SK-N-SH treated with all-trans-retinoic acid at 6 μM for 48 hours (cell line): ENCODE measurements at regions not wholly inside any gene's neighbourhood (a gene's known extent, or its start where the extent isn't known, plus 50 kb on each side); places are given as distances from the start of the nearest gene placed in this dataset.

Experiments used
- ARNTL ChIP-seq: fragments of 450-650 bp; formaldehyde crosslinking; IDR thresholded peaks from 2 replicates; pipeline ENCODE4 v1.5.0; 2020; ENCODE audit warnings: low read depth, mild to moderate bottlenecking, moderate library complexity, borderline replicate concordance
- PATZ1 ChIP-seq: fragments of 250-450 bp; sonication (Bioruptor Pico); IDR thresholded peaks from 2 replicates; pipeline ENCODE4 v1.8.0; 2020; ENCODE audit warnings: mild to moderate bottlenecking, moderate library complexity, borderline replicate concordance
- POU6F1 ChIP-seq: fragments of 250-450 bp; sonication (Bioruptor Pico); IDR thresholded peaks from 2 replicates; pipeline ENCODE4 v1.8.0; 2021; ENCODE audit warnings: low read depth, mild to moderate bottlenecking, moderate library complexity, borderline replicate concordance
- RARB ChIP-seq: fragments of 250-450 bp; sonication (Bioruptor Pico); IDR thresholded peaks from 2 replicates; pipeline ENCODE4 v1.8.0; 2021; ENCODE audit warnings: mild to moderate bottlenecking, moderate library complexity
- TCF4 ChIP-seq: fragments of 250-450 bp; sonication (Bioruptor Pico); IDR thresholded peaks from 2 replicates; pipeline ENCODE4 v1.8.0; 2021; ENCODE audit warnings: mild to moderate bottlenecking, moderate library complexity, borderline replicate concordance
- ZFP3 ChIP-seq: fragments of 250-450 bp; sonication (Bioruptor Pico); IDR thresholded peaks from 2 replicates; pipeline ENCODE4 v1.5.0; 2020; ENCODE audit warnings: mild to moderate bottlenecking, moderate library complexity
- ZFP30 ChIP-seq: fragments of 450-650 bp; formaldehyde crosslinking; IDR thresholded peaks from 2 replicates; pipeline ENCODE4 v1.5.0; 2022; ENCODE audit warnings: mild to moderate bottlenecking, moderate library complexity
- ZNF8 ChIP-seq: fragments of 450-650 bp; formaldehyde crosslinking; IDR thresholded peaks from 2 replicates; pipeline ENCODE4 v1.5.0; 2020; ENCODE audit warnings: mild to moderate bottlenecking, moderate library complexity
- TF ChIP-seq, protein P1 (sequence below): fragments of 250-450 bp; sonication (Bioruptor Pico); IDR thresholded peaks from 2 replicates; pipeline ENCODE4 v1.5.1; 2020; ENCODE audit warnings: low read depth, mild to moderate bottlenecking, moderate library complexity

DNA sequence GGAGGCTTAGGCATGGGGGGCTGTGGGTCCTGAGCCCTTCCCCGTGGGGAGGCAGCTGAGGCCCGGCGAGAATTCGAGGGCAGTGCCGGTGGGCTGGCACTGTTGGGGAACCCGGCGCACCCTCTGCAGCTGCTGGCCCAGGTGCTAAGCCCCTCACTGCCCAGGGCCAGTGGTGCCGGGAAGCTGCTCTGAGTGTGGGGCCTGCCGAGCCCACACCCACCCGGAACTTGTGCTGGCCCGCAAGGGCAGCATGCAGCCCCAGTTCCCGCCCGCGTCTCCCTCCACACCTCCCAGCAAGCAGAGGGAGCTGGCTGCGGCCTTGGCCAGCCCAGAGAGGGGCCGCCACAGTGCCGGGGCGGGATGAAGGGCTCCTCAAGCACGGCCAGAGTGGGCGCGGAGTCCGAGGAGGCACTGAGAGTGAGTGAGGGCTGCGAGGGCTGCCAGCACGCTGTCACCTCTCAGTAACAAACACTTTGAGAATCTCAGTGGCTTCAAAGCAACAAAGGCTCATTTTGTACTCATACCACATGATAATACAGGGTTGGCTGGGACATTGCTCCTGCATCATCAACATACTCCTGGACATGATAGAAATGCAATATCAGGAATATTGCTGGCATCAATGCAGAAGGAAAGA lies 265.7 kb upstream of the ANKRD55 start:
- no peak for TF ChIP-seq RARB (CRISPR knock-in tag)
- TF ChIP-seq, protein P1, sequence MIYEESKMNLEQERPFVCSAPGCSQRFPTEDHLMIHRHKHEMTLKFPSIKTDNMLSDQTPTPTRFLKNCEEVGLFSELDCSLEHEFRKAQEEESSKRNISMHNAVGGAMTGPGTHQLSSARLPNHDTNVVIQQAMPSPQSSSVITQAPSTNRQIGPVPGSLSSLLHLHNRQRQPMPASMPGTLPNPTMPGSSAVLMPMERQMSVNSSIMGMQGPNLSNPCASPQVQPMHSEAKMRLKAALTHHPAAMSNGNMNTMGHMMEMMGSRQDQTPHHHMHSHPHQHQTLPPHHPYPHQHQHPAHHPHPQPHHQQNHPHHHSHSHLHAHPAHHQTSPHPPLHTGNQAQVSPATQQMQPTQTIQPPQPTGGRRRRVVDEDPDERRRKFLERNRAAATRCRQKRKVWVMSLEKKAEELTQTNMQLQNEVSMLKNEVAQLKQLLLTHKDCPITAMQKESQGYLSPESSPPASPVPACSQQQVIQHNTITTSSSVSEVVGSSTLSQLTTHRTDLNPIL (CRISPR knock-in tag): no peak
- TF ChIP-seq POU6F1 (CRISPR knock-in tag): no peak
- TF ChIP-seq PATZ1 (CRISPR knock-in tag): no peak
- TF ChIP-seq TCF4: no peak
- TF ChIP-seq ZFP3 (CRISPR knock-in tag): no peak
- no peak for TF ChIP-seq ARNTL (CRISPR knock-in tag)
- no peak for TF ChIP-seq ZNF8 (CRISPR knock-in tag)
- TF ChIP-seq ZFP30 (CRISPR knock-in tag): no peak
